ENCODE measurements at regions not wholly inside any gene's neighbourhood (a gene's known extent, or its start where the extent isn't known, plus 50 kb on each side); places are given as distances from the start of the nearest gene placed in this dataset.

- no peak for DNase-seq (ENCODE audit: low read depth)
- TF ChIP-seq CTCF (IDR thresholded peaks at IDR 0.05; ENCODE audit: insufficient read depth, low read depth, low read length): no peak
- no peak for TF ChIP-seq EZH2 (IDR thresholded peaks at IDR 0.05; ENCODE audit: insufficient read depth, low read length)
- Histone ChIP-seq H4K20me1 (ENCODE audit: insufficient read depth, low read length) (no peaks in the 10 kb centered on the region), H2AFZ (ENCODE audit: low read depth, low read length) (no peak overlapping the region), H3K27ac (ENCODE audit: low read depth, low read length) (no peak overlapping the region), H3K27me3 (ENCODE audit: insufficient read depth, low read length) (no peaks in the 10 kb centered on the region), H3K4me2 (ENCODE audit: low read length) (no peak overlapping the region), H3K79me2 (ENCODE audit: insufficient read depth, low read length) (no peaks in the 10 kb centered on the region), H3K36me3 (ENCODE audit: insufficient read depth, low read length) (no peaks in the 10 kb centered on the region), H3K9ac (ENCODE audit: low read length) (no peak overlapping the region), H3K9me3 (ENCODE audit: insufficient read depth, low read depth, low read length) (no peaks in the 10 kb centered on the region), H3K4me3 (ENCODE audit: insufficient read depth, low read depth, low read length) (no peak overlapping the region), H3K4me1 (ENCODE audit: insufficient read depth, low read length) (no peaks in the 10 kb centered on the region)
- H3K4me3 Mint-ChIP-seq (ENCODE audit: unreplicated experiment): no peak overlapping the region
- H3K4me1 Mint-ChIP-seq (ENCODE audit: low read depth, unreplicated experiment): no peaks in the 10 kb centered on the region
- no peaks in the 10 kb centered on the region for H3K9me3 Mint-ChIP-seq (ENCODE audit: unreplicated experiment)
- no peaks in the 10 kb centered on the region for H3K27me3 Mint-ChIP-seq (ENCODE audit: low read depth, unreplicated experiment)
- FAIRE-seq: no peak
- H3K27ac Mint-ChIP-seq (ENCODE audit: unreplicated experiment): no peak overlapping the region
- no peaks in the 10 kb centered on the region for H3K36me3 Mint-ChIP-seq (ENCODE audit: low read depth, unreplicated experiment)
Observed at GRCh38 chr14:86722612-86723253, 1192.8 kb downstream of the FLRT2 start.

GRCh38 chr14:86714575-86714974 lies 1184.6 kb downstream of the FLRT2 start:
- Histone ChIP-seq H3K4me2 (ENCODE audit: low read length) (no peak overlapping the region), H3K9me3 (ENCODE audit: insufficient read depth, low read depth, low read length) (no peaks in the 10 kb centered on the region), H3K27ac (ENCODE audit: low read depth, low read length) (no peak overlapping the region), H2AFZ (ENCODE audit: low read depth, low read length) (no peak overlapping the region), H3K9ac (ENCODE audit: low read length) (no peak overlapping the region), H3K36me3 (ENCODE audit: insufficient read depth, low read length) (no peaks in the 10 kb centered on the region), H3K4me3 (ENCODE audit: insufficient read depth, low read depth, low read length) (no peak overlapping the region), H3K27me3 (ENCODE audit: insufficient read depth, low read length) (no peaks in the 10 kb centered on the region), H4K20me1 (ENCODE audit: insufficient read depth, low read length) (no peaks in the 10 kb centered on the region), H3K79me2 (ENCODE audit: insufficient read depth, low read length) (no peaks in the 10 kb centered on the region), H3K4me1 (ENCODE audit: insufficient read depth, low read length) (no peaks in the 10 kb centered on the region)
- TF ChIP-seq CTCF (IDR thresholded peaks at IDR 0.05; ENCODE audit: insufficient read depth, low read depth, low read length) (no peak), EZH2 (IDR thresholded peaks at IDR 0.05; ENCODE audit: insufficient read depth, low read length) (no peak)
- Mint-ChIP-seq H3K36me3 (ENCODE audit: low read depth, unreplicated experiment) (no peaks in the 10 kb centered on the region), H3K27ac (ENCODE audit: unreplicated experiment) (no peak overlapping the region), H3K9me3 (ENCODE audit: unreplicated experiment) (no peaks in the 10 kb centered on the region), H3K4me1 (ENCODE audit: low read depth, unreplicated experiment) (peaks cover 1% of the 10 kb centered on the region), H3K4me3 (ENCODE audit: unreplicated experiment) (no peak overlapping the region), H3K27me3 (ENCODE audit: low read depth, unreplicated experiment) (no peaks in the 10 kb centered on the region)
- DNase-seq (ENCODE audit: low read depth) (no peak), FAIRE-seq (no peak)

GRCh38 chr14:86714153-86714552 lies 1184.2 kb downstream of the FLRT2 start:
- H3K36me3 Mint-ChIP-seq (ENCODE audit: low read depth, unreplicated experiment): no peaks in the 10 kb centered on the region
- TF ChIP-seq EZH2 (IDR thresholded peaks at IDR 0.05; ENCODE audit: insufficient read depth, low read length): no peak
- no peak for TF ChIP-seq CTCF (IDR thresholded peaks at IDR 0.05; ENCODE audit: insufficient read depth, low read depth, low read length)
- Histone ChIP-seq H3K79me2 (ENCODE audit: insufficient read depth, low read length) (no peaks in the 10 kb centered on the region), H3K4me1 (ENCODE audit: insufficient read depth, low read length) (no peaks in the 10 kb centered on the region), H2AFZ (ENCODE audit: low read depth, low read length) (no peak overlapping the region), H3K9ac (ENCODE audit: low read length) (no peak overlapping the region), H3K4me3 (ENCODE audit: insufficient read depth, low read depth, low read length) (no peak overlapping the region), H3K9me3 (ENCODE audit: insufficient read depth, low read depth, low read length) (no peaks in the 10 kb centered on the region), H3K27me3 (ENCODE audit: insufficient read depth, low read length) (no peaks in the 10 kb centered on the region), H3K27ac (ENCODE audit: low read depth, low read length) (no peak overlapping the region), H4K20me1 (ENCODE audit: insufficient read depth, low read length) (no peaks in the 10 kb centered on the region), H3K36me3 (ENCODE audit: insufficient read depth, low read length) (no peaks in the 10 kb centered on the region), H3K4me2 (ENCODE audit: low read length) (no peak overlapping the region)
- no peak overlapping the region for H3K27ac Mint-ChIP-seq (ENCODE audit: unreplicated experiment)
- H3K9me3 Mint-ChIP-seq (ENCODE audit: unreplicated experiment): no peaks in the 10 kb centered on the region
- FAIRE-seq (no peak), DNase-seq (ENCODE audit: low read depth) (no peak)
- H3K27me3 Mint-ChIP-seq (ENCODE audit: low read depth, unreplicated experiment): no peaks in the 10 kb centered on the region
- H3K4me1 Mint-ChIP-seq (ENCODE audit: low read depth, unreplicated experiment): peaks cover 1% of the 10 kb centered on the region
- H3K4me3 Mint-ChIP-seq (ENCODE audit: unreplicated experiment): no peak overlapping the region
